Keratinocyte (primary cell): ENCODE measurements at regions not wholly inside any gene's neighbourhood (a gene's known extent, or its start where the extent isn't known, plus 50 kb on each side); places are given as distances from the start of the nearest gene placed in this dataset.

Source experiments
- DNase-seq: peaks from one replicate; pipeline ENCODE4 v3.0.0-alpha.2; 2011; ENCODE audit warnings: low read depth, missing footprints, low spot score
- FAIRE-seq: peaks from 2 replicates; lab custom pipeline; 2011; peaks lifted over from hg19 to GRCh38; lab: Jason Lieb, UNC
- H2AFZ ChIP-seq: 2 replicates; pipeline ENCODE4 v1.6.0; 2012; ENCODE audit warnings: low read length, control low read depth, inconsistent platforms; ENCODE audit not compliant: control insufficient read depth
- H3K27ac ChIP-seq: 2 replicates; pipeline ENCODE4 v1.5.1; 2011; ENCODE audit warnings: low read length; ENCODE audit not compliant: control insufficient read depth, insufficient read depth
- H3K27me3 ChIP-seq: 3 replicates; pipeline ENCODE4 v1.6.0; 2011; ENCODE audit warnings: low read length; ENCODE audit not compliant: control insufficient read depth, insufficient read depth; ENCODE audit errors: extremely low read depth
- H3K36me3 ChIP-seq, 2 experiments: 2 replicates in 1 of 2; 3 replicates in 1 of 2; pipeline ENCODE4 v1.5.1; 2011; ENCODE audit warnings: low read length in 2 of 2, mild to moderate bottlenecking in 1 of 2; ENCODE audit not compliant: control insufficient read depth in 2 of 2, insufficient read depth in 2 of 2; ENCODE audit errors: extremely low read depth in 1 of 2
- H3K4me1 ChIP-seq: 3 replicates; pipeline ENCODE4 v1.5.1; 2011; ENCODE audit warnings: low read length; ENCODE audit not compliant: control insufficient read depth, insufficient read depth; ENCODE audit errors: extremely low read depth
- H3K4me2 ChIP-seq: 3 replicates; pipeline ENCODE4 v1.6.0; 2011; ENCODE audit warnings: low read depth, low read length; ENCODE audit not compliant: control insufficient read depth, insufficient read depth; ENCODE audit errors: extremely low read depth
- H3K4me3 ChIP-seq, 3 experiments: fragments of 200-600 bp in 1 of 3; sonication (generic) in 1 of 3; 2 replicates in 2 of 3; 3 replicates in 1 of 3; pipeline ENCODE4 v1.5.1; 2011 to 2016; ENCODE audit warnings: low read length in 3 of 3, mild to moderate bottlenecking in 3 of 3, control low read depth in 2 of 3, inconsistent platforms in 1 of 3, low read depth in 1 of 3, mixed read lengths in 1 of 3, mixed run types in 1 of 3, moderate library complexity in 1 of 3; ENCODE audit not compliant: control insufficient read depth in 2 of 3, insufficient read depth in 2 of 3; ENCODE audit errors: extremely low read depth in 1 of 3
- H3K79me2 ChIP-seq: 2 replicates; pipeline ENCODE4 v1.6.0; 2012; ENCODE audit warnings: low read length; ENCODE audit not compliant: control insufficient read depth, insufficient read depth
- H3K9ac ChIP-seq: 3 replicates; pipeline ENCODE4 v1.6.0; 2011; ENCODE audit warnings: low read length; ENCODE audit not compliant: control insufficient read depth, insufficient read depth; ENCODE audit errors: extremely low read depth
- H3K9me1 ChIP-seq: 3 replicates; pipeline ENCODE4 v1.6.0; 2011; ENCODE audit warnings: low read length; ENCODE audit not compliant: control insufficient read depth, insufficient read depth; ENCODE audit errors: extremely low read depth
- H3K9me3 ChIP-seq: 2 replicates; pipeline ENCODE4 v1.5.1; 2012; ENCODE audit warnings: low read depth, low read length; ENCODE audit not compliant: control insufficient read depth
- H4K20me1 ChIP-seq: 3 replicates; pipeline ENCODE4 v1.6.0; 2011; ENCODE audit warnings: low read length; ENCODE audit not compliant: control insufficient read depth, insufficient read depth; ENCODE audit errors: extremely low read depth
- EZH2 ChIP-seq: IDR thresholded peaks from one replicate; pipeline ENCODE4 v1.6.1; 2012; ENCODE audit warnings: inconsistent platforms, mild to moderate bottlenecking, low read length, moderate library complexity
- dilution Hi-C: fragments of 300-500 bp; cut with MboI; formaldehyde crosslinking; loops from one replicate; pipeline ENCODE4 v1.7.0; 2020; ENCODE audit warnings: low sequenced_read_pairs; ENCODE audit not compliant: extremely low pct_ligation_motif_present
- TF ChIP-seq, protein P1 (sequence below), 3 experiments: IDR thresholded peaks in 1 of 3; conservative IDR thresholded peaks in 1 of 3; optimal IDR thresholded peaks in 1 of 3; 2 replicates in 2 of 3; 3 replicates in 1 of 3; pipeline versions ENCODE3 to v1.5.1; 2011; ENCODE audit warnings: low read length in 3 of 3, mild to moderate bottlenecking in 3 of 3, moderate library complexity in 2 of 3, control low read depth in 1 of 3, inconsistent platforms in 1 of 3; ENCODE audit not compliant: insufficient read depth in 2 of 3; ENCODE audit errors: extremely low read depth in 1 of 3

DNA sequence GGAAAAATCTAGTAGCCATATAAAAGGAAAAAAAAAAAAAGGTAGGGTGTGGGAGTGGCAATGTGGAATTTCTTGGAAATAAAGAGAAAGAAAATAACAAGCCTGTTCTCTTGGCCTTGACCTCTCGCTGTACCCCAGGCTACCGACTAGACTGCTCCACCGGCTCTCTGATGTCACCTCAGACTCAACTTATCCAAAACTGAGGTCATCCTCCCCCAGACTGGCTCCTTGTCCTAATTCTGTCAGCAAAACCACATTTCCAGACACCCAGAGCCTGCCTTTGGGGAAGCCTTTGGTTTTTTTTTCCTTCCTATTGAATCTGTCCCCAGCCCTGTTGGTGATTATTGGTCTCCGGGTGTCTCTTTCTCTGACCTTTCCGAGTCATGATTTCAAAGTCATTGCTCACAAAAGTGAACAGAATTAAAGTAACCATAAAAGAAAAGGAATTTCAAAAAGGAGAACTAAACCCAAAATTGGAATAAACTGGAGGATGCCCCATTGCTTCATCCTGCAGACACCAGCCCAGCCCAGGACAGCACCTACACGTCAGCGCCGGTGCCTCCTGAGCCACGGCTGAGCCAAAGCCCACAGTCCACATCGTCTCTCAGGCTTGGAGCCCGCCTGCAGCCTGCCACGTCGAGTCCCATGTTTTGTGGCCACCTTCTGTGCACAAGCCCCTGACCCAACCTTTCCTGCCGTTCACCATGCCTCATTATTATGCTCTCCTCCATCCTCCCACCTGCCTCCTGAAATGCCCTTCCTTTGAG is 170.7 kb downstream of the MYLK4 start:
- Histone ChIP-seq H4K20me1 (no peaks in the 10 kb centered on the region), H3K9me3 (no peaks in the 10 kb centered on the region), H3K27me3 (no peaks in the 10 kb centered on the region), H3K36me3 (no peaks in the 10 kb centered on the region), H3K4me1 (peaks cover 19% of the 10 kb centered on the region), H3K79me2 (no peaks in the 10 kb centered on the region), H2AFZ (no peak overlapping the region), H3K9me1 (no peaks in the 10 kb centered on the region), H3K4me3 (no peak overlapping the region), H3K27ac (no peak overlapping the region), H3K4me2 (no peak overlapping the region), H3K9ac (no peak overlapping the region)
- DNase-seq (no peak), FAIRE-seq (no peak)
- TF ChIP-seq EZH2: no peak
- TF ChIP-seq, protein P1, sequence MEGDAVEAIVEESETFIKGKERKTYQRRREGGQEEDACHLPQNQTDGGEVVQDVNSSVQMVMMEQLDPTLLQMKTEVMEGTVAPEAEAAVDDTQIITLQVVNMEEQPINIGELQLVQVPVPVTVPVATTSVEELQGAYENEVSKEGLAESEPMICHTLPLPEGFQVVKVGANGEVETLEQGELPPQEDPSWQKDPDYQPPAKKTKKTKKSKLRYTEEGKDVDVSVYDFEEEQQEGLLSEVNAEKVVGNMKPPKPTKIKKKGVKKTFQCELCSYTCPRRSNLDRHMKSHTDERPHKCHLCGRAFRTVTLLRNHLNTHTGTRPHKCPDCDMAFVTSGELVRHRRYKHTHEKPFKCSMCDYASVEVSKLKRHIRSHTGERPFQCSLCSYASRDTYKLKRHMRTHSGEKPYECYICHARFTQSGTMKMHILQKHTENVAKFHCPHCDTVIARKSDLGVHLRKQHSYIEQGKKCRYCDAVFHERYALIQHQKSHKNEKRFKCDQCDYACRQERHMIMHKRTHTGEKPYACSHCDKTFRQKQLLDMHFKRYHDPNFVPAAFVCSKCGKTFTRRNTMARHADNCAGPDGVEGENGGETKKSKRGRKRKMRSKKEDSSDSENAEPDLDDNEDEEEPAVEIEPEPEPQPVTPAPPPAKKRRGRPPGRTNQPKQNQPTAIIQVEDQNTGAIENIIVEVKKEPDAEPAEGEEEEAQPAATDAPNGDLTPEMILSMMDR (optimal IDR thresholded peaks at IDR 0.05 in 1 of 3, IDR thresholded peaks at IDR 0.05 in 1 of 3, conservative IDR thresholded peaks at IDR 0.05 in 1 of 3; ENCODE audit: extremely low read depth in 1 of 3, insufficient read depth in 2 of 3, low read length in 3 of 3): no peak
- dilution Hi-C loops: no loop called here

GRCh38 chr6:2579241-2579761 is 171.4 kb downstream of the MYLK4 start:
- H3K4me1 ChIP-seq: peaks cover 19% of the 10 kb centered on the region
- no peaks in the 10 kb centered on the region for H3K27me3 ChIP-seq
- no peaks in the 10 kb centered on the region for H3K36me3 ChIP-seq
- H3K4me3 ChIP-seq: no peak overlapping the region
- peak overlapping the region; percentile 13 for H3K27ac ChIP-seq
- no peaks in the 10 kb centered on the region for H3K9me3 ChIP-seq
- FAIRE-seq (no peak), DNase-seq (no peak)
- H3K9ac ChIP-seq: no peak overlapping the region
- no peaks in the 10 kb centered on the region for H4K20me1 ChIP-seq
- no peak for TF ChIP-seq EZH2
- TF ChIP-seq, protein P1 (optimal IDR thresholded peaks at IDR 0.05 in 1 of 3, IDR thresholded peaks at IDR 0.05 in 1 of 3, conservative IDR thresholded peaks at IDR 0.05 in 1 of 3; ENCODE audit: extremely low read depth in 1 of 3, insufficient read depth in 2 of 3, low read length in 3 of 3): no peak
- peak overlapping the region; percentile 3 for H3K4me2 ChIP-seq
- dilution Hi-C loops: no loop called here
- no peaks in the 10 kb centered on the region for H3K79me2 ChIP-seq
- peak overlapping the region; percentile 11 for H2AFZ ChIP-seq
- H3K9me1 ChIP-seq: no peaks in the 10 kb centered on the region
